Erythroblast (primary cell): ENCODE measurements at regions not wholly inside any gene's neighbourhood (a gene's known extent, or its start where the extent isn't known, plus 50 kb on each side); places are given as distances from the start of the nearest gene placed in this dataset.

Experiments used
- GATA1 ChIP-seq: IDR thresholded peaks from 2 replicates; pipeline ENCODE4 v1.6.1; 2011; ENCODE audit warnings: low read depth, mild to moderate bottlenecking, control low read depth, low read length, moderate library complexity
- POLR2A ChIP-seq: IDR thresholded peaks from 2 replicates; pipeline ENCODE4 v1.6.1; 2011; ENCODE audit warnings: mild to moderate bottlenecking, low read length

DNA sequence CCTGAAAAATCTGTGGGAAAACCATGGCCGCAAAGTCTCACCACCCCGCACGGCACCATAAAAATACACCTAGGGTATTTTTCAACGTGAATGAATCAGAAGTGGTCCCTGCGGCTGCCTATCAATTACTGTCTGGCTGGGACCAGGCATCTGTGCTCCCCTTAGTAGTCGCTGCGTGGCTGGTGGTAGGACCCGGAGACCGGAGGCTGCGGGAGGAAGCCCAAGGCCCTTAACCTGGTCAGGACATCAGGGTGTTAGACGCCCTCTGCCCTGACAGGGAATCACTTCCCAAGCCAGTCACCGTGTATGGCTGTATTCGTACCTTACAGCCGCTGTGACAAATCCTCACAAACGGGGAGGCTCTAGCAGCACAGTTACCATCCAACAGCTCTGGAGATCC lies 141.5 kb upstream of the PPP2R2D start:
- TF ChIP-seq POLR2A (no peak), GATA1 (no peak)
